ENCODE measurements at regions not wholly inside any gene's neighbourhood (a gene's known extent, or its start where the extent isn't known, plus 50 kb on each side); places are given as distances from the start of the nearest gene placed in this dataset.

GRCh38 chr20:48420176-48420575 is 407.6 kb downstream of the PREX1 start:
- TF ChIP-seq CTCF (conservative IDR thresholded peaks at IDR 0.05) (no peak), ZFX (IDR thresholded peaks at IDR 0.05) (no peak)

Measured in C4-2B (cell line).